Activated CD4-positive, alpha-beta memory T cell treated with anti-CD3 and anti-CD28 coated beads for 36 hours (primary cell): ENCODE measurements at regions not wholly inside any gene's neighbourhood (a gene's known extent, or its start where the extent isn't known, plus 50 kb on each side); places are given as distances from the start of the nearest gene placed in this dataset.

Source experiments
- CTCF ChIA-PET: fragments of 350-600 bp; sonication (Branson Sonifier 250); formaldehyde crosslinking; loops from one replicate; lab custom pipeline; 2021; ENCODE audit warnings: antibody characterized with exemption, inconsistent platforms; lab: Charles Lee
- POLR2A ChIA-PET: fragments of 350-600 bp; sonication (Branson Sonifier 250); formaldehyde crosslinking; loops from one replicate; lab custom pipeline; 2021; ENCODE audit warnings: antibody characterized with exemption; lab: Charles Lee
- DNase-seq: peaks from one replicate; pipeline ENCODE4 v3.0.0-alpha.2; 2020
- H3K27ac Mint-ChIP-seq: one replicate; pipeline ENCODE4 v1.8.0; 2021; ENCODE audit warnings: mixed read lengths
- H3K27me3 Mint-ChIP-seq: one replicate; pipeline ENCODE4 v1.8.0; 2021; ENCODE audit warnings: mixed read lengths
- H3K36me3 Mint-ChIP-seq: one replicate; pipeline ENCODE4 v1.8.0; 2021; ENCODE audit warnings: mixed read lengths
- H3K4me1 Mint-ChIP-seq: one replicate; pipeline ENCODE4 v1.8.0; 2021; ENCODE audit warnings: low read depth, mixed read lengths
- H3K4me3 Mint-ChIP-seq: one replicate; pipeline ENCODE4 v1.8.0; 2021; ENCODE audit warnings: mild to moderate bottlenecking, mixed read lengths
- H3K9me3 Mint-ChIP-seq: one replicate; pipeline ENCODE4 v1.8.0; 2021; ENCODE audit warnings: mixed read lengths
- intact Hi-C: fragments of 100-400 bp; cut with micrococcal nuclease; formaldehyde crosslinking; loops from one replicate; pipeline ENCODE4 v1.15.1; 2023

GRCh38 chr22:49629586-49630447 is 197.9 kb downstream of the BRD1 start:
- no peak for DNase-seq
- Mint-ChIP-seq H3K36me3 (no peaks in the 10 kb centered on the region), H3K27me3 (no peaks in the 10 kb centered on the region), H3K9me3 (no peaks in the 10 kb centered on the region), H3K27ac (no peak overlapping the region), H3K4me1 (no peaks in the 10 kb centered on the region), H3K4me3 (no peak overlapping the region)
- intact Hi-C loops = no loop called here
- CTCF ChIA-PET = no interaction called here
- POLR2A ChIA-PET = no interaction called here

- ChIA-PET CTCF (no interaction called here), POLR2A (no interaction called here)
- Mint-ChIP-seq H3K36me3 (no peaks in the 10 kb centered on the region), H3K27me3 (no peaks in the 10 kb centered on the region), H3K9me3 (no peaks in the 10 kb centered on the region), H3K4me3 (no peak overlapping the region), H3K27ac (no peak overlapping the region), H3K4me1 (no peaks in the 10 kb centered on the region)
- no peak for DNase-seq
- intact Hi-C loops = no loop called here
Measured at GRCh38 chr22:49629261-49629570, 198.5 kb downstream of the BRD1 start.

GRCh38 chr22:49628391-49629260 is 199.0 kb downstream of the BRD1 start:
- POLR2A ChIA-PET = no interaction called here
- intact Hi-C loops = no loop called here
- H3K4me3 Mint-ChIP-seq = no peak overlapping the region
- no peaks in the 10 kb centered on the region for H3K27me3 Mint-ChIP-seq
- no peaks in the 10 kb centered on the region for H3K9me3 Mint-ChIP-seq
- no peaks in the 10 kb centered on the region for H3K36me3 Mint-ChIP-seq
- H3K4me1 Mint-ChIP-seq = no peaks in the 10 kb centered on the region
- CTCF ChIA-PET = no interaction called here
- no peak for DNase-seq
- H3K27ac Mint-ChIP-seq = no peak overlapping the region

- intact Hi-C loops = no loop called here
- no peaks in the 10 kb centered on the region for H3K27me3 Mint-ChIP-seq
Measured at GRCh38 chr22:49627217-49628181, 200.2 kb downstream of the BRD1 start.

GRCh38 chr22:49626361-49627216 is 201.1 kb downstream of the BRD1 start:
- no peak for DNase-seq
- intact Hi-C loops = no loop called here
- Mint-ChIP-seq H3K27ac (no peak overlapping the region), H3K27me3 (no peaks in the 10 kb centered on the region), H3K4me1 (no peaks in the 10 kb centered on the region), H3K4me3 (no peak overlapping the region), H3K9me3 (no peaks in the 10 kb centered on the region), H3K36me3 (no peaks in the 10 kb centered on the region)
- ChIA-PET POLR2A (no interaction called here), CTCF (no interaction called here)

More at GRCh38 chr22:49627217-49628181, 200.2 kb downstream of the BRD1 start:
- H3K4me3 Mint-ChIP-seq = no peak overlapping the region
- no peaks in the 10 kb centered on the region for H3K4me1 Mint-ChIP-seq
- H3K27ac Mint-ChIP-seq = no peak overlapping the region
- ChIA-PET CTCF (no interaction called here), POLR2A (no interaction called here)
- H3K36me3 Mint-ChIP-seq = no peaks in the 10 kb centered on the region
- H3K9me3 Mint-ChIP-seq = no peaks in the 10 kb centered on the region
- DNase-seq = no peak

- no peak for DNase-seq
- no peaks in the 10 kb centered on the region for H3K36me3 Mint-ChIP-seq
Measured at GRCh38 chr22:49624421-49625177, 203.1 kb downstream of the BRD1 start.

GRCh38 chr22:49623715-49624114 is 204.0 kb downstream of the BRD1 start:
- intact Hi-C loops = no loop called here
- no peak overlapping the region for H3K27ac Mint-ChIP-seq

More at GRCh38 chr22:49624421-49625177, 203.1 kb downstream of the BRD1 start:
- Mint-ChIP-seq H3K27ac (no peak overlapping the region), H3K9me3 (no peaks in the 10 kb centered on the region), H3K4me3 (no peak overlapping the region), H3K27me3 (no peaks in the 10 kb centered on the region), H3K4me1 (no peaks in the 10 kb centered on the region)
- ChIA-PET CTCF (no interaction called here), POLR2A (no interaction called here)
- intact Hi-C loops = no loop called here

GRCh38 chr22:49623176-49623575 is 204.5 kb downstream of the BRD1 start:
- Mint-ChIP-seq H3K27me3 (no peaks in the 10 kb centered on the region), H3K9me3 (no peaks in the 10 kb centered on the region), H3K27ac (no peak overlapping the region), H3K36me3 (peaks cover 1% of the 10 kb centered on the region), H3K4me1 (peaks cover 3% of the 10 kb centered on the region), H3K4me3 (no peak overlapping the region)
- POLR2A ChIA-PET = interaction anchor here (0.6 kb wide), 1 partner anchor 28 kb away, joined by 3 read pairs; no protein-coding TSS in a partner anchor
- DNase-seq = no peak
- intact Hi-C loops = no loop called here
- CTCF ChIA-PET = no interaction called here

More at GRCh38 chr22:49623715-49624114, 204.0 kb downstream of the BRD1 start:
- Mint-ChIP-seq H3K4me1 (peaks cover 2% of the 10 kb centered on the region), H3K27me3 (no peaks in the 10 kb centered on the region), H3K4me3 (no peak overlapping the region), H3K36me3 (no peaks in the 10 kb centered on the region), H3K9me3 (no peaks in the 10 kb centered on the region)
- ChIA-PET POLR2A (interaction anchor here (0.6 kb wide), 1 partner anchor 27 kb away, joined by 3 read pairs; no protein-coding TSS in a partner anchor), CTCF (no interaction called here)
- no peak for DNase-seq

GRCh38 chr22:49622241-49623105 is 205.2 kb downstream of the BRD1 start:
- no peak overlapping the region for H3K27ac Mint-ChIP-seq
- ChIA-PET CTCF (no interaction called here), POLR2A (interaction anchor here (0.6 kb wide), 1 partner anchor 30 kb away, joined by 5 read pairs; no protein-coding TSS in a partner anchor)
- H3K4me1 Mint-ChIP-seq = peaks cover 3% of the 10 kb centered on the region
- H3K9me3 Mint-ChIP-seq = no peaks in the 10 kb centered on the region
- intact Hi-C loops = no loop called here
- no peaks in the 10 kb centered on the region for H3K27me3 Mint-ChIP-seq
- H3K36me3 Mint-ChIP-seq = peaks cover 4% of the 10 kb centered on the region
- no peak overlapping the region for H3K4me3 Mint-ChIP-seq
- DNase-seq = no peak

- Mint-ChIP-seq H3K9me3 (no peaks in the 10 kb centered on the region), H3K36me3 (peaks cover 4% of the 10 kb centered on the region), H3K4me3 (no peak overlapping the region), H3K27me3 (no peaks in the 10 kb centered on the region), H3K27ac (no peak overlapping the region), H3K4me1 (peaks cover 3% of the 10 kb centered on the region)
- POLR2A ChIA-PET = no interaction called here
- CTCF ChIA-PET = no interaction called here
- intact Hi-C loops = no loop called here
- no peak for DNase-seq
Measured at GRCh38 chr22:49621601-49622210, 206.0 kb downstream of the BRD1 start.
